ENCODE measurements at regions not wholly inside any gene's neighbourhood (a gene's known extent, or its start where the extent isn't known, plus 50 kb on each side); places are given as distances from the start of the nearest gene placed in this dataset.

GRCh38 chr12:94078736-94079509 is 69.5 kb upstream of the PLXNC1 start:
- H3K4me3 Mint-ChIP-seq (ENCODE audit: low read depth) = no peak overlapping the region
- H3K27me3 Mint-ChIP-seq = peaks cover 26% of the 10 kb centered on the region
- peaks cover 11% of the 10 kb centered on the region for H3K4me1 Mint-ChIP-seq (ENCODE audit: low read depth)
- H3K36me3 Mint-ChIP-seq (ENCODE audit: insufficient read depth) = no peaks in the 10 kb centered on the region
- no peak overlapping the region for H3K27ac Mint-ChIP-seq
- H3K9me3 Mint-ChIP-seq (ENCODE audit: low read depth) = no peaks in the 10 kb centered on the region
- DNase-seq (ENCODE audit: low spot score, unreplicated experiment) = no peak
- TF ChIP-seq CTCF (IDR thresholded peaks at IDR 0.05; ENCODE audit: unreplicated experiment) = no peak

GRCh38 chr12:94079566-94080340 is 68.6 kb upstream of the PLXNC1 start:
- TF ChIP-seq CTCF (IDR thresholded peaks at IDR 0.05; ENCODE audit: unreplicated experiment) = no peak
- no peak overlapping the region for H3K27ac Mint-ChIP-seq
- H3K36me3 Mint-ChIP-seq (ENCODE audit: insufficient read depth) = no peaks in the 10 kb centered on the region
- H3K4me1 Mint-ChIP-seq (ENCODE audit: low read depth) = peaks cover 11% of the 10 kb centered on the region
- no peaks in the 10 kb centered on the region for H3K9me3 Mint-ChIP-seq (ENCODE audit: low read depth)
- no peak overlapping the region for H3K4me3 Mint-ChIP-seq (ENCODE audit: low read depth)
- peaks cover 22% of the 10 kb centered on the region for H3K27me3 Mint-ChIP-seq
- DNase-seq (ENCODE audit: low spot score, unreplicated experiment) = no peak

- TF ChIP-seq CTCF (IDR thresholded peaks at IDR 0.05; ENCODE audit: unreplicated experiment) = no peak
- no peak overlapping the region for H3K27ac Mint-ChIP-seq
- no peak overlapping the region for H3K4me3 Mint-ChIP-seq (ENCODE audit: low read depth)
Measured at GRCh38 chr12:94080341-94081009, 67.9 kb upstream of the PLXNC1 start.

GRCh38 chr12:94082690-94083089 is 65.7 kb upstream of the PLXNC1 start:
- H3K4me1 Mint-ChIP-seq (ENCODE audit: low read depth) = peaks cover 11% of the 10 kb centered on the region
- no peaks in the 10 kb centered on the region for H3K9me3 Mint-ChIP-seq (ENCODE audit: low read depth)
- TF ChIP-seq CTCF (IDR thresholded peaks at IDR 0.05; ENCODE audit: unreplicated experiment) = no peak
- no peak overlapping the region for H3K27ac Mint-ChIP-seq
- H3K36me3 Mint-ChIP-seq (ENCODE audit: insufficient read depth) = no peaks in the 10 kb centered on the region
- H3K27me3 Mint-ChIP-seq = peaks cover 14% of the 10 kb centered on the region
- H3K4me3 Mint-ChIP-seq (ENCODE audit: low read depth) = no peak overlapping the region
- no peak for DNase-seq (ENCODE audit: low spot score, unreplicated experiment)

More at GRCh38 chr12:94080341-94081009, 67.9 kb upstream of the PLXNC1 start:
- Mint-ChIP-seq H3K36me3 (ENCODE audit: insufficient read depth) (no peaks in the 10 kb centered on the region), H3K27me3 (peaks cover 19% of the 10 kb centered on the region), H3K9me3 (ENCODE audit: low read depth) (no peaks in the 10 kb centered on the region), H3K4me1 (ENCODE audit: low read depth) (peaks cover 11% of the 10 kb centered on the region)
- DNase-seq (ENCODE audit: low spot score, unreplicated experiment) = no peak

- no peak for DNase-seq (ENCODE audit: low spot score, unreplicated experiment)
- H3K36me3 Mint-ChIP-seq (ENCODE audit: insufficient read depth) = no peaks in the 10 kb centered on the region
- TF ChIP-seq CTCF (IDR thresholded peaks at IDR 0.05; ENCODE audit: unreplicated experiment) = no peak
- no peak overlapping the region for H3K4me3 Mint-ChIP-seq (ENCODE audit: low read depth)
- H3K27ac Mint-ChIP-seq = no peak overlapping the region
- no peaks in the 10 kb centered on the region for H3K9me3 Mint-ChIP-seq (ENCODE audit: low read depth)
- peaks cover 8% of the 10 kb centered on the region for H3K27me3 Mint-ChIP-seq
- H3K4me1 Mint-ChIP-seq (ENCODE audit: low read depth) = no peaks in the 10 kb centered on the region
Measured at GRCh38 chr12:94089891-94090290, 58.5 kb upstream of the PLXNC1 start.
